Subcutaneous abdominal adipose tissue (tissue), 5 donors: ENCODE measurements at regions not wholly inside any gene's neighbourhood (a gene's known extent, or its start where the extent isn't known, plus 50 kb on each side); places are given as distances from the start of the nearest gene placed in this dataset.

ENCODE experiments used
- H3K27ac ChIP-seq: one replicate; pipeline ENCODE4 v1.7.0; 2013; ENCODE audit warnings: low read depth, mild to moderate bottlenecking, inconsistent platforms, low read length, moderate library complexity
- H3K27me3 ChIP-seq, 5 donors: one replicate each; pipeline ENCODE4 v1.7.0; 2013; ENCODE audit warnings: low read length in 5 of 5, inconsistent platforms in 1 of 5; ENCODE audit not compliant: control insufficient read depth in 5 of 5, insufficient read depth in 4 of 5
- H3K36me3 ChIP-seq, 5 donors: one replicate each; pipeline ENCODE4 v1.7.0; 2013; ENCODE audit warnings: low read length in 5 of 5; ENCODE audit not compliant: control insufficient read depth in 5 of 5, insufficient read depth in 5 of 5
- H3K4me1 ChIP-seq, 5 donors: one replicate each; pipeline ENCODE4 v1.7.0; 2013; ENCODE audit warnings: low read length in 5 of 5, mild to moderate bottlenecking in 3 of 5, moderate library complexity in 1 of 5; ENCODE audit not compliant: control insufficient read depth in 5 of 5, insufficient read depth in 5 of 5
- H3K4me3 ChIP-seq, 5 donors: one replicate each; pipeline ENCODE4 v1.7.0; 2013; ENCODE audit warnings: low read length in 5 of 5, low read depth in 1 of 5
- H3K9ac ChIP-seq, 5 donors: one replicate each; pipeline ENCODE4 v1.7.0; 2013; ENCODE audit warnings: low read length in 5 of 5, mild to moderate bottlenecking in 4 of 5, moderate library complexity in 3 of 5
- H3K9me3 ChIP-seq, 5 donors: one replicate each; pipeline ENCODE4 v1.7.0; 2013; ENCODE audit warnings: low read length in 5 of 5; ENCODE audit not compliant: control insufficient read depth in 5 of 5
- donor health status: healthy.
- donor health status: healthy.
- donor health status: healthy.
- donor health status: healthy.
- donor health status: healthy.

GRCh38 chr4:25538430-25538829 is 117.2 kb upstream of the SLC34A2 start:
- Histone ChIP-seq H3K9ac (no peak overlapping the region), H3K27me3 (no peaks in the 10 kb centered on the region), H3K4me3 (no peak overlapping the region), H3K27ac (no peak overlapping the region), H3K9me3 (no peaks in the 10 kb centered on the region), H3K4me1 (no peaks in the 10 kb centered on the region), H3K36me3 (no peaks in the 10 kb centered on the region)

GRCh38 chr4:25539241-25539640 is 116.4 kb upstream of the SLC34A2 start:
- Histone ChIP-seq H3K27me3 (no peaks in the 10 kb centered on the region), H3K4me1 (no peaks in the 10 kb centered on the region), H3K27ac (no peak overlapping the region), H3K9ac (no peak overlapping the region), H3K36me3 (no peaks in the 10 kb centered on the region), H3K4me3 (no peak overlapping the region), H3K9me3 (no peaks in the 10 kb centered on the region)

DNA sequence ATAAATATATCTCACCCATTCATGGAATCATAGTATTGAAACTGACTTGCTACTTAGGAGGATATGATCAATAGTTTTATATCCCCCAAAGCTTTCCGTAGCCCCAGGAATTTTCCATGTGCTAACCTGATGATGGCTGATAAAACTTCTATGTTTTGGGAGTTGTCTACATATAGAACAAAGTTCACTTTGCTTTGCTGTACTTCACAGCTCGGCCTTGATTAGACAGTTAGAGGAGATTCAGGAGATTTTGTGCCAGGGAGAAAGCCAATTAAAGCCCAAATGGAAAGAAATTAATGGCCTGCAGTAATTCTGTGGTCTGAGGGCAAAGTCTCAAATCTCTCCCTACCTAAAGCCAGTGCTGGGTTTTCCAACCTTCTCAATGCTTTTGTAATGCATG is 114.9 kb upstream of the SLC34A2 start:
- Histone ChIP-seq H3K27me3 (peaks cover 0 to 3% (median 0%) of the 10 kb centered on the region in 5 donors), H3K36me3 (no peaks in the 10 kb centered on the region), H3K9me3 (no peaks in the 10 kb centered on the region), H3K4me1 (no peaks in the 10 kb centered on the region), H3K9ac (no peak overlapping the region), H3K4me3 (no peak overlapping the region), H3K27ac (no peak overlapping the region)

- Histone ChIP-seq H3K27me3 (peaks cover 0 to 4% (median 0%) of the 10 kb centered on the region in 5 donors), H3K27ac (no peak overlapping the region), H3K9ac (no peak overlapping the region)
Measured at GRCh38 chr4:25547343-25547742, 108.3 kb upstream of the SLC34A2 start.

GRCh38 chr4:25549413-25549812 is 106.2 kb upstream of the SLC34A2 start:
- peaks cover 0 to 4% (median 0%) of the 10 kb centered on the region in 5 donors for H3K27me3 ChIP-seq
- H3K27ac ChIP-seq: no peak overlapping the region
- peaks cover 0 to 3% (median 0%) of the 10 kb centered on the region in 5 donors for H3K9me3 ChIP-seq
- no peaks in the 10 kb centered on the region for H3K36me3 ChIP-seq
- H3K4me1 ChIP-seq: peaks cover 0 to 7% (median 7%) of the 10 kb centered on the region in 5 donors
- H3K4me3 ChIP-seq: no peak overlapping the region
- no peak overlapping the region for H3K9ac ChIP-seq

More at GRCh38 chr4:25547343-25547742, 108.3 kb upstream of the SLC34A2 start:
- peaks cover 0 to 3% (median 0%) of the 10 kb centered on the region in 5 donors for H3K9me3 ChIP-seq
- H3K4me1 ChIP-seq: no peaks in the 10 kb centered on the region
- no peak overlapping the region for H3K4me3 ChIP-seq
- no peaks in the 10 kb centered on the region for H3K36me3 ChIP-seq

- no peaks in the 10 kb centered on the region for H3K36me3 ChIP-seq
- H3K9ac ChIP-seq: no peak overlapping the region
- H3K4me3 ChIP-seq: no peak overlapping the region
- H3K27me3 ChIP-seq: peaks cover 0 to 4% (median 0%) of the 10 kb centered on the region in 5 donors
- no peak overlapping the region for H3K27ac ChIP-seq
- H3K4me1 ChIP-seq: peaks cover 0 to 7% (median 7%) of the 10 kb centered on the region in 5 donors
- peaks cover 0 to 3% (median 0%) of the 10 kb centered on the region in 5 donors for H3K9me3 ChIP-seq
Measured at GRCh38 chr4:25550376-25551030, 105.1 kb upstream of the SLC34A2 start.

GRCh38 chr4:25551605-25552004 is 104.0 kb upstream of the SLC34A2 start:
- Histone ChIP-seq H3K27me3 (no peaks in the 10 kb centered on the region), H3K4me1 (peaks cover 0 to 7% (median 7%) of the 10 kb centered on the region in 5 donors), H3K27ac (no peak overlapping the region), H3K9me3 (peaks cover 0 to 3% (median 0%) of the 10 kb centered on the region in 5 donors), H3K4me3 (no peak overlapping the region), H3K9ac (no peak overlapping the region), H3K36me3 (no peaks in the 10 kb centered on the region)

DNA sequence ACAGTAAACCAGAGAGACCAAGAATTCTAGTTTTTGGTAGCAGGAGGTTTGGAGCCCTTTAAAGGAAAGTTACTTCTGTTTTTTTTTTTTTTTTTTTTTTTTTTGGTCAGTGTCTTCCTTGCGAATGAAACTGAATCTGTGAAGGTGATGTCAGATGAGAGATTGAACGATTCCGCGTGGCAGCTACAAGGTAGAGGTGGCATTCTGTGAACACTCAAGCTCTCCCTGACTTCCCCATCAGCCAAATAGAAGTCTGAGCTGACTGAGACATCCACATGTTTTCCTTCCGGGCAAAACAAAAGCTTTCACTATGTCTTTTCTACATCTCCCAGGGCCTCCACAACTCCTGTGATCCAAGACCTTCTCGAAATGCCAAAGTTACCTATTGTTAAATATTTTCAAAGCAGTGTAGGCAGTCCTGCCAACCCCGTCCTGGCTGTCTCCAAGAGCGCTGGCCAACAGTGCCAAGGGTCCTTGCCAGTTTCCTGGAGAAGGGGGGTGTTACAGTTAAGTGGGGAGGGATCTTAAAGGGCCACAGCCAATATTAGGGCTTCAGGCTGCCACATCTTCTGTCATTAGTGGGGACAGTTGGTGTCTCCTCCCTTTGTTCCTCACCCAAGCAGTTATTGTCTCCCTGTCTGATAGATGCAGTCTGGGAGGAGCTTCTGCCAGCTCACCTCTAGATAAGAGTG is 102.9 kb upstream of the SLC34A2 start:
- no peaks in the 10 kb centered on the region for H3K36me3 ChIP-seq
- peak overlapping the region in 2 of 5 donors; percentile 8 to 39 for H3K4me3 ChIP-seq
- H3K9me3 ChIP-seq: peaks cover 0 to 3% (median 0%) of the 10 kb centered on the region in 5 donors
- no peak overlapping the region for H3K27ac ChIP-seq
- no peaks in the 10 kb centered on the region for H3K27me3 ChIP-seq
- H3K4me1 ChIP-seq: peaks cover 0 to 7% (median 7%) of the 10 kb centered on the region in 5 donors
- H3K9ac ChIP-seq: no peak overlapping the region

DNA sequence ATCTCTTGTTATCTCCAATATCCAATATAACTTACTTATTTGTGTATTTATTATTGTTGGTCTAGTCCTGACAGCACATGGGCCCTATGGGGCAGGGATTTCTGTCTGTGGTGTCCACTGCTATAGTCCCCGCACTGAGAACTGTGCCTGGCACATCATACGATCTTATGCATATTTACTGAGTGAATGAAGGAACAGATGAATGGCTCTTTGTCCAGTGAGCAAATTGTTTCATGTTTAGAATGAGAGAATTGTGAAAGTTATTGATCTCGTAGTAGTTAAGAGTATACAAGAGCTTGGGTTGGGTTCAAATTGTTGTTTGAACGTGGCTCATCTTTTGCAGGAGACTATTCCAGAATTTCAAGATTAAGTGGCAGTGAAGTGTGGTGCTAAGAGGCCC is 96.1 kb upstream of the SLC34A2 start:
- Histone ChIP-seq H3K4me3 (no peak overlapping the region), H3K9ac (no peak overlapping the region), H3K36me3 (no peaks in the 10 kb centered on the region), H3K27ac (no peak overlapping the region), H3K4me1 (no peaks in the 10 kb centered on the region), H3K9me3 (no peaks in the 10 kb centered on the region), H3K27me3 (no peaks in the 10 kb centered on the region)

DNA sequence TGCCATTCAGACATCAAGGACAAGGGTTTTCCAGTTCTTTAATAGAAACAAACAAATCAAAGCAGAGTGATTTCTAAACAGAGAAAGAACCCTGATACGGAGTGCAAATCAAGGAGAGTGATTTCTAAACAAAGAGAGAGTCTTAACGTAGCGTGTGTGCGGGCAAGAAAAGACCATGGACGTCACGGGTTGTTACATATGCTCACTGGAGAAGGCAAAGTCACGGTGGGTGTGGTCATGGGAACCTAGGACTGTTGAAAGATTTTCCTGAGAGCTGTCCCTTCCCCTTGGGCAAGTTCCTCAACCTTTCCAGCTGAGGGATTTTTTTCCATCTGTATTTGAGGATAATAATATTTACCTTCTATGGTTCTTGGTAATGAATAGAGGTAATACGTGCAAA is 95.0 kb upstream of the SLC34A2 start:
- Histone ChIP-seq H3K27ac (no peak overlapping the region), H3K4me1 (no peaks in the 10 kb centered on the region), H3K9ac (no peak overlapping the region), H3K4me3 (no peak overlapping the region), H3K27me3 (no peaks in the 10 kb centered on the region), H3K36me3 (no peaks in the 10 kb centered on the region), H3K9me3 (no peaks in the 10 kb centered on the region)
